ENCODE measurements at regions not wholly inside any gene's neighbourhood (a gene's known extent, or its start where the extent isn't known, plus 50 kb on each side); places are given as distances from the start of the nearest gene placed in this dataset.

GRCh38 chr14:45332360-45332988 is 79.5 kb upstream of the MIS18BP1 start:
- Histone ChIP-seq H3K36me3 (ENCODE audit: insufficient read depth, insufficient read length, low read length) (no peaks in the 10 kb centered on the region), H3K9ac (ENCODE audit: insufficient read length, low read depth) (no peak overlapping the region), H3K9me3 (ENCODE audit: insufficient read depth, low read length) (no peaks in the 10 kb centered on the region), H3K4me1 (ENCODE audit: insufficient read depth, insufficient read length) (no peaks in the 10 kb centered on the region), H3K4me3 (ENCODE audit: insufficient read length, low read depth) (no peak overlapping the region), H3K27me3 (ENCODE audit: insufficient read depth, insufficient read length) (no peaks in the 10 kb centered on the region)
- DNase-seq (ENCODE audit: low read depth, low spot score) = no peak
- no peak for TF ChIP-seq SUZ12 (IDR thresholded peaks at IDR 0.05; ENCODE audit: extremely low read depth, insufficient read depth, insufficient read length)
- TF ChIP-seq YY1 (IDR thresholded peaks at IDR 0.05; ENCODE audit: insufficient read depth, insufficient read length) = no peak
- no peak for TF ChIP-seq ZNF274 (IDR thresholded peaks at IDR 0.05; ENCODE audit: low read depth, low read length)

DNA sequence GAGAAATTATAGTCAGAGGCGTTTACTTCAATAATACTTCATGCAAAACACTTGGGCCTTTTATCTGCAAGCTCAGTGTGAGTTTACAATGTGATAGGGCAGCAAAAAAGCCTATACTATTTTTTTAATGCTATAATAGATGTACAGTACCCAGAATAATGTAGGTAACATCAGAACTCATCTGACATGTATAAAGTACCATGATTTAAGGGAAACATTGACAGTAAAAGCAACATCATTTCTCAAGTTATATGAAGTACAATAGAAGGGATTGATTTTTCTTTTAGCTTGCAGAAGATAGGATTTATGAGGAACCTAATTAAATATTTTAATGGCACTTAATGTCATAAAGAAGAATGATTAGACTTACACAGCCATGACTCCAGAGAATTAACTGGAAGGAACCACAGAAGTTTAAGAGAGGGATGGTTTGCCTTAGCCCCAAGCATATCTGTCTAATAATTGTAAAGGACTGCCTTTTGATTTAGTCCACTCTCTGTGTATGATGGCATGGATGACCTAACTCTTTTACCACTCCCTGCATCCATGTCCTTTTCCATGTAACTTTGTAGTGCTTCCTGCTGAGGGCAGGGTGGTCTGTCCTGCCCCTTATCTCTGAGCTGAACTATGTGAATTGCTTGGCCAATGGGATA is 55.9 kb upstream of the MIS18BP1 start:
- no peaks in the 10 kb centered on the region for H3K4me1 ChIP-seq (ENCODE audit: insufficient read depth, insufficient read length)
- H3K9me3 ChIP-seq (ENCODE audit: insufficient read depth, low read length) = no peaks in the 10 kb centered on the region
- DNase-seq (ENCODE audit: low read depth, low spot score) = no peak
- H3K4me3 ChIP-seq (ENCODE audit: insufficient read length, low read depth) = no peak overlapping the region
- TF ChIP-seq SUZ12 (IDR thresholded peaks at IDR 0.05; ENCODE audit: extremely low read depth, insufficient read depth, insufficient read length) (no peak), YY1 (IDR thresholded peaks at IDR 0.05; ENCODE audit: insufficient read depth, insufficient read length) (no peak), ZNF274 (IDR thresholded peaks at IDR 0.05; ENCODE audit: low read depth, low read length) (no peak)
- no peaks in the 10 kb centered on the region for H3K27me3 ChIP-seq (ENCODE audit: insufficient read depth, insufficient read length)
- H3K36me3 ChIP-seq (ENCODE audit: insufficient read depth, insufficient read length, low read length) = no peaks in the 10 kb centered on the region
- no peak overlapping the region for H3K9ac ChIP-seq (ENCODE audit: insufficient read length, low read depth)
